Peyer's patch (tissue), 4 donors: ENCODE measurements at regions not wholly inside any gene's neighbourhood (a gene's known extent, or its start where the extent isn't known, plus 50 kb on each side); places are given as distances from the start of the nearest gene placed in this dataset.

Experiments
- POLR2A ChIP-seq, 2 donors: fragments of 450-650 bp; IDR thresholded peaks; one replicate each; pipeline ENCODE4 v1.5.1; 2017; ENCODE audit warnings: antibody characterized with exemption in 2 of 2, mild to moderate bottlenecking in 2 of 2, moderate library complexity in 2 of 2
- TF ChIP-seq, protein P1 (sequence below), 6 experiments: fragments of 450-650 bp in 4 of 6; fragments of 200-600 bp in 2 of 6; sonication (generic) in 1 of 6; IDR thresholded peaks; one replicate each; pipeline ENCODE4 v1.5.1; 2017 to 2019; ENCODE audit warnings: antibody characterized with exemption in 6 of 6, mild to moderate bottlenecking in 3 of 6, moderate library complexity in 1 of 6

- TF ChIP-seq, protein P1, sequence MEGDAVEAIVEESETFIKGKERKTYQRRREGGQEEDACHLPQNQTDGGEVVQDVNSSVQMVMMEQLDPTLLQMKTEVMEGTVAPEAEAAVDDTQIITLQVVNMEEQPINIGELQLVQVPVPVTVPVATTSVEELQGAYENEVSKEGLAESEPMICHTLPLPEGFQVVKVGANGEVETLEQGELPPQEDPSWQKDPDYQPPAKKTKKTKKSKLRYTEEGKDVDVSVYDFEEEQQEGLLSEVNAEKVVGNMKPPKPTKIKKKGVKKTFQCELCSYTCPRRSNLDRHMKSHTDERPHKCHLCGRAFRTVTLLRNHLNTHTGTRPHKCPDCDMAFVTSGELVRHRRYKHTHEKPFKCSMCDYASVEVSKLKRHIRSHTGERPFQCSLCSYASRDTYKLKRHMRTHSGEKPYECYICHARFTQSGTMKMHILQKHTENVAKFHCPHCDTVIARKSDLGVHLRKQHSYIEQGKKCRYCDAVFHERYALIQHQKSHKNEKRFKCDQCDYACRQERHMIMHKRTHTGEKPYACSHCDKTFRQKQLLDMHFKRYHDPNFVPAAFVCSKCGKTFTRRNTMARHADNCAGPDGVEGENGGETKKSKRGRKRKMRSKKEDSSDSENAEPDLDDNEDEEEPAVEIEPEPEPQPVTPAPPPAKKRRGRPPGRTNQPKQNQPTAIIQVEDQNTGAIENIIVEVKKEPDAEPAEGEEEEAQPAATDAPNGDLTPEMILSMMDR (IDR thresholded peaks at IDR 0.05) = no peak
- TF ChIP-seq POLR2A (IDR thresholded peaks at IDR 0.05) = no peak
Measured at GRCh38 chr4:12116009-12116552, 687.4 kb upstream of the HS3ST1 start.
